GM12892 (cell line): ENCODE measurements at regions not wholly inside any gene's neighbourhood (a gene's known extent, or its start where the extent isn't known, plus 50 kb on each side); places are given as distances from the start of the nearest gene placed in this dataset.
"Not testable (repeated sequence)": the region's sequence is repeated elsewhere in the genome, so short reads cannot be mapped to it uniquely, and the experiment has no call there.

Experiments
- DNase-seq: peaks from one replicate; pipeline ENCODE4 v3.0.0; 2011; ENCODE audit not compliant: insufficient read length
- FAIRE-seq: peaks from 2 replicates; lab custom pipeline; 2011; peaks lifted over from hg19 to GRCh38; lab: Jason Lieb, UNC
- POLR2A ChIP-seq: IDR thresholded peaks from 2 replicates; pipeline ENCODE4 v1.6.1; 2011; ENCODE audit warnings: low read depth, low read length, control low read depth
- POLR2AphosphoS5 ChIP-seq: IDR thresholded peaks from 2 replicates; pipeline ENCODE4 v1.6.1; 2011; ENCODE audit warnings: low read depth, low read length, control low read depth
- TAF1 ChIP-seq: IDR thresholded peaks from 2 replicates; pipeline ENCODE4 v1.6.1; 2011; ENCODE audit warnings: low read depth, mild to moderate bottlenecking, control low read depth, low read length, borderline replicate concordance

DNA sequence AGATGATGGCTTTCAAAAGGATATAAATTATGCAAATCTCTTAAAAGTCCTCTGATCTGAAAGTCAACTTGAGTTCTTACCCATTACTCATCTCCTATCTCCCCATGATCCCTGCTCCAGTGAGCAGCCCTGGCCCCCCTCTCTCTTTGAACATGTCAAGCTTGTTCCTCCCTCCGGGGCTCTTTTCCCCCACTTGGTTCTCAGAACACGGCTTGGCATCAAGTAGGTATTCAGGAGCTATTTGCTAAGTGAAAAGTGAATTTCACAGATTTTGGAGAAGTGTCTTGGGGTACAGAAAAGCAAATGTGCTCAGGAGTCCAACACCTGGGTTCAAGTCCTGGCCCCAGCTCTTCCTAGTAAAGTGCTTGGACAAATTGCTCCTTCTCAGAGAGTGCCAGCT is 98.3 kb upstream of the CTBP2 start:
- no peak for DNase-seq
- TF ChIP-seq POLR2AphosphoS5 (no peak), POLR2A (no peak), TAF1 (no peak)

DNA sequence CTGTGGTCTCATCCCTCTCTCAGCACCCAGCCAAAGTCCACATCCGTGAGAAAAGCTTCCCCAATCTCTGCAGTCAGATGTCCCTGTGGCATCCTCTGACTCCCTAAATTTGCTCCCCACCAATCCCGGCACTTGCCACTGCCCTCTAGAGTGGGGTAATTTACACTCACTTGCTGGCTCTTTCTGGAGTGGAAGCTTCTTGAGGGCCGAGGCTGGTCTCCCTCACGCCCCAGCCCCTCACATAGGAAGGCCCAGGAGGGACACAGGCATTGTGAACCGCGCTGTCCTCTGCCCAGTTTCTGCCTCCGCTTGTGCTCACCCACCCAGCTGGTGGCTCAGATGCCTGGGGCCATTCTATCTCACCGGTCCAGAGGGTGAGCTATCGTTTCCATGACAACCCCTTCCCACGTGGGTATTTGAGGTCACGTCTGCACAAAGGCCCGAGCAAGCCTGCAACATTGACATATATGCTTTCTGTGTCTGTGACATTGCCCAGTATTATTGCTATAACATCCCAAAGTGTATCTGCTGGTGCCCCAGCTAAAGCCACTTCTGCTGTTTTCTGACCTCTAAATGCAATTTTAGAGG is 97.3 kb upstream of the CTBP2 start:
- DNase-seq (no peak), FAIRE-seq (no peak)

More for the DNA sequence above, 98.3 kb upstream of the CTBP2 start:
- no peak for FAIRE-seq

DNA sequence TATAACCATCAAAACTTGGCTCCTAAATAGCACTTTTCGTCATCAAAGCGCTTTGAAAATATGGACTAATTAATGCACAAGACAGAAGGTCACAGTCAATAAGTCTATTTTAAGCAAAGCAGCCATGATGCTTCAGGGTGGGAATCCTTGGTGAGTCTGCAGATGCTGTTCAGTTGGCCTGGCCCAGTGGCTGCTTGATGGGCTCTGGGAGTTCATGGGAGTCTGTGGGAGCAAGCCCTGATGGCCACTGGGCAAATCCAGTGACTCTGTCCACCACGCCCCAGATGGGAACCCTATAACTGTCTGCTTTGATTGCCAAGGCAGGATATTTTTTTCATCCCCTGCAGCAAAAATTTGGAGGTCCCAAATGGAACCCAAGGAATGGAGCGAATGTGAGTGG is 95.7 kb upstream of the CTBP2 start:
- DNase-seq (no peak), FAIRE-seq (no peak)
- TF ChIP-seq POLR2A: no peak
- TF ChIP-seq POLR2AphosphoS5: no peak
- TF ChIP-seq TAF1: no peak

More for the DNA sequence above, 97.3 kb upstream of the CTBP2 start:
- TF ChIP-seq POLR2AphosphoS5 (no peak), POLR2A (no peak), TAF1 (no peak)

DNA sequence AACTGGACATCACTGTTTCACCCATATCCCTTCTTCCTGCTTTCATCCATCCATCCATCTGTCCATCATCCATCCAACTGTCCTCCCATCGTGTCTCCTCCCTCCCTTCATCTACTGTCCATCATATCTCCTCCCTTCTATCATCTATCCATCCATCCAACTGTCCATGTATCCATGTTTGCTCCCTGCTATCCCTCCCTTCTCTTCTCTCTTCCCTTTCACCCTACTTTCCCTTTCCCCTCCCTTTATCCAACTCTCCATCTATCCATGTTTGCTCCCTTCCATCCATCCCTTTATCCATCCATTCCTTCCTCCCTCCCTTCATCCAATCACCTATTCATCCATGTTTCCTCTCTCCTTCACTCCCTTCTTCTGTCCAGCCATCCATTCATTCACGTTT is 92.6 kb upstream of the CTBP2 start:
- FAIRE-seq: no peak
- no peak for DNase-seq
- no peak for TF ChIP-seq POLR2AphosphoS5
- TF ChIP-seq POLR2A: no peak
- no peak for TF ChIP-seq TAF1

DNA sequence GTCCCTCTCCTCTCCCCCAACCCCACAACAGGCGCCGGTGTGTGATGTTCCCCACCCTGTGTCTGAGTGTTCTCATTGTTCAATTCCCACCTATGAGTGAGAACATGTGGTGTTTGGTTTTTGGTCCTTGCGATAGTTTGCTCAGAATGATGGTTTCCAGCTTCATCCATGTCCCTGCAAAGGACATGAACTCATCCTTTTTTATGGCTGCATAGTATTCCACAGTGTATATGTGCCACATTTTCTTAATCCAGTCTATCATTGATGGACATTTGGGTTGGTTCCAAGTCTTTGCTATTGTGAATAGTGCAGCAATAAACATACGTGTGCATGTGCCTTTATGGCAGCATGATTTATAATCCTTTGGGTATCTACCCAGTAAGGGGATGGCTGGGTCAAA is 90.5 kb upstream of the CTBP2 start:
- DNase-seq, FAIRE-seq: not testable (repeated sequence)

DNA sequence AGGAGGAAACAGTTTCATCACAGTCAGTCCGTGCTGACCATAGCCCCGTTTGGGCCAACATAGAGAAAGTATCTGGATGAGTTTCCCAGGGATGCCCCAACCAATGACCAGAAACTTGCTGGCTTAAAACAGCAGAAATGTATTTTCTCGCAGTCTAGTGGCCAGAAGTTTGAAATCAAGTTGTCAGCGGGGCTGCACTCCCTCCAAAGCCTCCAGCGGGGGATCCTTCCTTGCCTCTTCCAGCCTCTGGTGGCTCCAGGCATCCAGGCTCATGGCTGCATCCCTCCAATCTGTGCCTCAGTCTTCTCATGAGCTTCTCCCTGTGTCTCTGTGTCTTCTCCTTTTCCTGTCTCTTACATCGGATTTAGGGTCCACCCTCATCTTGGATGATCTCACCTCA is 89.6 kb upstream of the CTBP2 start:
- DNase-seq (no peak), FAIRE-seq (no peak)
- TF ChIP-seq POLR2A: no peak

DNA sequence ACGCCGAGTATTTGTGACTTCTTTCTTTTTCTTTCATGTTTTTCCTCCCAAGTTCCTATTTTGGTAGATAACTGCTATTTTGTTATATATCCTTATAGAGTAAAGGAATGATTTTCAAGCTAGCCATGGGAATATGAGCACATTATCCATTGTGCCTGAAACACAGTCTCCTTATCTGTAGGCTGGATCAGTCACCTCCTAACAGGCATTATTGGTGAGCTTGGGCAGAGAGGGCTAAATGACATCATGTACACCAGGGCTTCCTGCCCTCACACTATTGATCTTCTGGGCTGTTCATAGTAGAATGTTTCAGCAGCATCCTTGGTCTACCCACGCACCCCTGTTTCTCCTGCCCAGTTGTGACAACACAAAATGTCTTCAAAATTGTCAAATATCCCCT is 88.1 kb upstream of the CTBP2 start:
- DNase-seq (no peak), FAIRE-seq (no peak)
- no peak for TF ChIP-seq TAF1
- TF ChIP-seq POLR2A: no peak
- TF ChIP-seq POLR2AphosphoS5: no peak

DNA sequence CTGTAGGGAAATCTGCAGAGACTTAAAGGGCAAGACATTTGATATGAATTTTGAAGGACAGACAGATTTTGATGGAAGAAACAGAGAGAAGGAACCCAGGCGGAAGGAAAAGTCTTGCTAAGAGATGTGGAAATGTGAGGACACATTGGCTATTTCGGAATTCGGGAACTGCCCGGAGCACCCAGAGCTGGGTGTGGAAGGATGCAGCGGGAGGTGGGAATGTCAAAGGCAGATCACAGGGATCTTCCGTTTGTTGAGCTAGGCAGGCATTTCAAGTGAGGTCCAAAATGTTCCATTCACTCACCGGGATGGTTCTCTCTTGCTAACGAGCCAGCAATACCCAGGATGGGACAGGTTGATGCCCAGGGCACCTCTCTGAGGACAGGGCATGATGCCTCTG is 87.2 kb upstream of the CTBP2 start:
- no peak for DNase-seq
- no peak for FAIRE-seq
- no peak for TF ChIP-seq POLR2A
- TF ChIP-seq POLR2AphosphoS5: no peak
- TF ChIP-seq TAF1: no peak

DNA sequence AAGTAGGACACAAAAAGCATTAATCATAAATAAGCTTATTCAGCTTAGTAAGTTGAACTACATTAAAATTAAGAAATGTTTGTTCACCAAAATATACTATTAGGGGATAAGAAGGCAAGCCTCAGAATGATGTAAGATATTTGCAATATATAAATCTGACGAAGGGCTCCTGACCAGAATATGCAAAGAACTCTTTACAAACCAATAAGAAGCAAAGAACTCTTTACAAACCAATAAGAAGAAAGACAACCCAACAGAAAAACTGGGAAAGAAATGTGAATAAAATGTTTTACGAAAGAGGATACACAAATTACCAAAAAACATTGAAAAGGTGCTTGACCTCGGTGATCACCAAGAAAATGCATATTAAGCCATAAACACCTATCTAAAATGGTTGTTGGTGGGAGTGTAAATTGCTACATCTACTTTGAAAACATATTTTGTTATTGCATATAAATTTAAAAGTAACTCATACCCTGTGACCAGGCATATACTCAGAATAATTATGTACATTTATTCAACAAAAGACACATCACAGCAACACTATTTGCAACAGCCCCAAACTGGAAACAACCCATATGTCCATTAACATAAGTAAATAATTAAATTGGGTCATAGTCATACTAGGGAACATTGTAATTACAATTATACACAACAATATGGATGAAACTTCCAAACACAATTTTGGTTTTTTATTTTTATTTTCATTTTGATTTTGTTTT is 83.3 kb upstream of the CTBP2 start:
- TF ChIP-seq TAF1 (no peak), POLR2A (no peak), POLR2AphosphoS5 (no peak)
- DNase-seq: no peak
- no peak for FAIRE-seq

DNA sequence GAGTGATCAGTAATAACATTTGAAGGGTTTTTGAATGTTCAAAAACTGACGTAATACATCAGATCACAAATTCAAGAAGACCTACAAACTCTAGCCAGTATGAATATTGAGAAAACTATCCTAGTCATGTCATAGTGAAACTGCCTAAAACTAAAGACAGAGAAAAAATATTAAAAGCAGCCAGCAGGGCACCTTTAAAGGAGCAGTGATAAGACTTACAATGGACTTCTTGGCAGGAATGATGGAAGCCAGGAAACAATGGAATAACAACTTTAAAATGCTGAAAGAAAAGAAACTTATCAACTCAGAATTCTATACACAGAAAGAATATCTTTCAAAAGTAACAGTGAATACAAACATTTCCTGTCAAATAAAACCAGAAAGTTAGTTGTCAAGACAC is 78.3 kb upstream of the CTBP2 start:
- FAIRE-seq (no peak), DNase-seq (no peak)
- TF ChIP-seq POLR2A: no peak
- TF ChIP-seq TAF1: no peak
- TF ChIP-seq POLR2AphosphoS5: no peak

DNA sequence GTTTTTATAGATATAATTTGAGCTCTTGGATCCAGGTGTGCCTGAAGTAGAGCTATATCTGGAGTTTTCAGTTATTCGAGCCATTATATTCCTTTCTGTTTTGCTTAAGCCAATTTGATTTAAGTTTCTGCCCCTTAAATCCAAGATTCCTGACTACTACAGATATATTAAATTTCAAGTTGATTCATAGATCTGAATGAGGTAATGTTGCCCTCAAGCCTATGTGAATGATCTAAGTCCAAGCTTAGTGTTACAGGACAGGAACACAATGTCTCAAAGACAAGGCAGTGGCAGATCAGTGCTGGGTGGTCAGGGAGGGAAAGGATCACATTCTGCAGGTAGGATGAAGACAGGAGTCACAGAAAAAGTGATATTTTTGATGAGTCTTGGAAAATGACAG is 75.7 kb upstream of the CTBP2 start:
- TF ChIP-seq POLR2A: no peak
- TF ChIP-seq POLR2AphosphoS5: no peak
- TF ChIP-seq TAF1: no peak
- FAIRE-seq (no peak), DNase-seq (no peak)
